H9 (cell line): ENCODE measurements at regions not wholly inside any gene's neighbourhood (a gene's known extent, or its start where the extent isn't known, plus 50 kb on each side); places are given as distances from the start of the nearest gene placed in this dataset.

Experiments used
- DNase-seq: peaks from one replicate; pipeline ENCODE4 v3.0.0-alpha.2; 2017
- H2AFZ ChIP-seq: one replicate; pipeline ENCODE4 v1.6.1; 2013; ENCODE audit warnings: mild to moderate bottlenecking, low read length, control low read depth, moderate library complexity
- H2AK5ac ChIP-seq: 2 replicates; pipeline ENCODE4 v1.6.1; 2013; ENCODE audit warnings: low read length, control low read depth, mixed read lengths; ENCODE audit not compliant: insufficient read length
- H2BK120ac ChIP-seq: one replicate; pipeline ENCODE4 v1.6.1; 2013; ENCODE audit warnings: low read depth, mild to moderate bottlenecking, low read length, control low read depth, inconsistent platforms; ENCODE audit not compliant: poor library complexity, severe bottlenecking
- H2BK12ac ChIP-seq: 2 replicates; pipeline ENCODE4 v1.6.1; 2013; ENCODE audit warnings: low read length, control low read depth, mixed read lengths, low read depth; ENCODE audit not compliant: insufficient read length
- H2BK15ac ChIP-seq: 2 replicates; pipeline ENCODE4 v1.6.1; 2013; ENCODE audit warnings: low read depth, low read length, control low read depth
- H2BK20ac ChIP-seq: one replicate; pipeline ENCODE4 v1.6.1; 2013; ENCODE audit warnings: low read depth, mild to moderate bottlenecking, low read length, control low read depth, inconsistent platforms; ENCODE audit not compliant: poor library complexity, severe bottlenecking
- H2BK5ac ChIP-seq: 2 replicates; pipeline ENCODE4 v1.6.1; 2013; ENCODE audit warnings: low read length, control low read depth, mixed read lengths; ENCODE audit not compliant: insufficient read length
- H3K14ac ChIP-seq: 2 replicates; pipeline ENCODE4 v1.6.1; 2013; ENCODE audit warnings: low read length, control low read depth; ENCODE audit not compliant: insufficient read depth
- H3K18ac ChIP-seq: 2 replicates; pipeline ENCODE4 v1.6.1; 2013; ENCODE audit warnings: low read depth, mild to moderate bottlenecking, mixed read lengths, low read length, control low read depth; ENCODE audit not compliant: insufficient read length
- H3K23ac ChIP-seq: 2 replicates; pipeline ENCODE4 v1.6.1; 2013; ENCODE audit warnings: low read length, control low read depth, mixed read lengths, low read depth; ENCODE audit not compliant: insufficient read length
- H3K23me2 ChIP-seq: 2 replicates; pipeline ENCODE4 v1.6.1; 2013; ENCODE audit warnings: low read depth, mild to moderate bottlenecking, mixed read lengths, low read length, control low read depth; ENCODE audit not compliant: insufficient read length, poor library complexity, severe bottlenecking
- H3K27ac ChIP-seq: 2 replicates; pipeline ENCODE4 v1.5.1; 2013; ENCODE audit warnings: low read length, control low read depth, mixed read lengths, low read depth; ENCODE audit not compliant: insufficient read length
- H3K27me3 ChIP-seq: 2 replicates; pipeline ENCODE4 v1.6.1; 2013; ENCODE audit warnings: low read length, control low read depth, inconsistent platforms; ENCODE audit not compliant: insufficient read depth
- H3K4ac ChIP-seq: 2 replicates; pipeline ENCODE4 v1.6.1; 2013; ENCODE audit warnings: low read depth, mild to moderate bottlenecking, control low read depth, inconsistent platforms, low read length, moderate library complexity
- H3K4me1 ChIP-seq: 2 replicates; pipeline ENCODE4 v1.6.1; 2013; ENCODE audit warnings: low read length, control low read depth, inconsistent platforms; ENCODE audit not compliant: insufficient read depth
- H3K4me2 ChIP-seq: 2 replicates; pipeline ENCODE4 v1.6.1; 2013; ENCODE audit warnings: low read length, control low read depth, mixed read lengths; ENCODE audit not compliant: insufficient read length, insufficient read depth
- H3K56ac ChIP-seq: 2 replicates; pipeline ENCODE4 v1.6.1; 2013; ENCODE audit warnings: low read depth, mild to moderate bottlenecking, mixed read lengths, low read length, control low read depth; ENCODE audit not compliant: insufficient read length
- H3K79me1 ChIP-seq: 2 replicates; pipeline ENCODE4 v1.6.1; 2013; ENCODE audit warnings: low read depth, mild to moderate bottlenecking, moderate library complexity, low read length, control low read depth, inconsistent platforms; ENCODE audit not compliant: insufficient read depth, poor library complexity, severe bottlenecking
- H3K79me2 ChIP-seq: 2 replicates; pipeline ENCODE4 v1.6.1; 2013; ENCODE audit warnings: low read length, control low read depth, inconsistent platforms; ENCODE audit not compliant: insufficient read depth
- H3K9ac ChIP-seq: 2 replicates; pipeline ENCODE4 v1.6.1; 2013; ENCODE audit warnings: low read length, control low read depth, mixed read lengths; ENCODE audit not compliant: insufficient read length; ENCODE audit errors: extremely low read depth
- H3K9me3 ChIP-seq: one replicate; pipeline ENCODE4 v1.6.1; 2013; ENCODE audit warnings: low read depth, low read length, inconsistent platforms; ENCODE audit not compliant: control insufficient read depth
- H3T11ph ChIP-seq: one replicate; pipeline ENCODE4 v1.6.1; 2013; ENCODE audit warnings: mild to moderate bottlenecking, low read length, control low read depth, inconsistent platforms
- H4K20me1 ChIP-seq: one replicate; pipeline ENCODE4 v1.6.1; 2013; ENCODE audit not compliant: control insufficient read depth, insufficient read length, insufficient read depth
- H4K5ac ChIP-seq: 2 replicates; pipeline ENCODE4 v1.6.1; 2013; ENCODE audit warnings: low read depth, mild to moderate bottlenecking, mixed read lengths, low read length, control low read depth; ENCODE audit not compliant: insufficient read length
- H4K8ac ChIP-seq: replicated peaks from 2 replicates; pipeline ENCODE4 v1.6.1; 2013; ENCODE audit warnings: low read length, control low read depth, mixed read lengths, low read depth; ENCODE audit not compliant: insufficient read length
- H4K91ac ChIP-seq: 2 replicates; pipeline ENCODE4 v1.6.1; 2013; ENCODE audit warnings: low read depth, mild to moderate bottlenecking, moderate library complexity, mixed read lengths, low read length, control low read depth; ENCODE audit not compliant: insufficient read length
- H3K27ac Mint-ChIP-seq, 3 experiments: 2 replicates in 2 of 3; 3 replicates in 1 of 3; pipeline ENCODE4 v1.8.0; 2020 to 2021; ENCODE audit warnings: mixed read lengths in 3 of 3, mild to moderate bottlenecking in 1 of 3, moderate library complexity in 1 of 3
- H3K27me3 Mint-ChIP-seq: 2 replicates; pipeline ENCODE4 v1.8.0; 2021; ENCODE audit warnings: low read depth, mild to moderate bottlenecking, moderate library complexity, mixed read lengths
- H3K36me3 Mint-ChIP-seq, 3 experiments: 2 replicates in 2 of 3; 3 replicates in 1 of 3; pipeline ENCODE4 v1.8.0; 2020 to 2021; ENCODE audit warnings: low read depth in 3 of 3, mixed read lengths in 3 of 3; ENCODE audit not compliant: insufficient read depth in 1 of 3
- H3K4me1 Mint-ChIP-seq, 2 experiments: 2 replicates each; pipeline ENCODE4 v1.8.0; 2020; ENCODE audit warnings: mixed read lengths in 2 of 2
- H3K4me3 Mint-ChIP-seq, 2 experiments: 2 replicates in 1 of 2; 3 replicates in 1 of 2; pipeline ENCODE4 v1.8.0; 2020 to 2021; ENCODE audit warnings: mild to moderate bottlenecking in 2 of 2, mixed read lengths in 2 of 2, moderate library complexity in 1 of 2
- H3K9me3 Mint-ChIP-seq, 2 experiments: 2 replicates in 1 of 2; 3 replicates in 1 of 2; pipeline ENCODE4 v1.8.0; 2020; ENCODE audit warnings: mild to moderate bottlenecking in 2 of 2, mixed read lengths in 2 of 2, moderate library complexity in 1 of 2
- TF ChIP-seq, protein P1 (sequence below): fragments of 200-600 bp; sonication (generic); conservative IDR thresholded peaks from 3 replicates; pipeline ENCODE4 v1.8.0; 2021; ENCODE audit warnings: antibody characterized with exemption, mild to moderate bottlenecking

- H2BK20ac ChIP-seq = no peak overlapping the region
- no peak overlapping the region for H3K18ac ChIP-seq
- no peak overlapping the region for H3K56ac ChIP-seq
- no peak overlapping the region for H3K4me2 ChIP-seq
- no peaks in the 10 kb centered on the region for H3K9me3 ChIP-seq
- no peaks in the 10 kb centered on the region for H4K20me1 ChIP-seq
- TF ChIP-seq, protein P1, sequence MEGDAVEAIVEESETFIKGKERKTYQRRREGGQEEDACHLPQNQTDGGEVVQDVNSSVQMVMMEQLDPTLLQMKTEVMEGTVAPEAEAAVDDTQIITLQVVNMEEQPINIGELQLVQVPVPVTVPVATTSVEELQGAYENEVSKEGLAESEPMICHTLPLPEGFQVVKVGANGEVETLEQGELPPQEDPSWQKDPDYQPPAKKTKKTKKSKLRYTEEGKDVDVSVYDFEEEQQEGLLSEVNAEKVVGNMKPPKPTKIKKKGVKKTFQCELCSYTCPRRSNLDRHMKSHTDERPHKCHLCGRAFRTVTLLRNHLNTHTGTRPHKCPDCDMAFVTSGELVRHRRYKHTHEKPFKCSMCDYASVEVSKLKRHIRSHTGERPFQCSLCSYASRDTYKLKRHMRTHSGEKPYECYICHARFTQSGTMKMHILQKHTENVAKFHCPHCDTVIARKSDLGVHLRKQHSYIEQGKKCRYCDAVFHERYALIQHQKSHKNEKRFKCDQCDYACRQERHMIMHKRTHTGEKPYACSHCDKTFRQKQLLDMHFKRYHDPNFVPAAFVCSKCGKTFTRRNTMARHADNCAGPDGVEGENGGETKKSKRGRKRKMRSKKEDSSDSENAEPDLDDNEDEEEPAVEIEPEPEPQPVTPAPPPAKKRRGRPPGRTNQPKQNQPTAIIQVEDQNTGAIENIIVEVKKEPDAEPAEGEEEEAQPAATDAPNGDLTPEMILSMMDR = no peak
- DNase-seq = no peak
- H2BK15ac ChIP-seq = no peak overlapping the region
- H2BK12ac ChIP-seq = no peak overlapping the region
- Mint-ChIP-seq H3K4me1 (no peaks in the 10 kb centered on the region), H3K4me3 (no peak overlapping the region), H3K27ac (no peak overlapping the region), H3K9me3 (peaks cover 5% of the 10 kb centered on the region in 2 experiments; a peak in 3 of 5 replicates), H3K27me3 (0 out of 2 replicates have a peak, but pooled peaks cover 1% of the 10 kb centered on the region), H3K36me3 (peaks cover 0 to 3% (median 0%) of the 10 kb centered on the region in 3 experiments; a peak in 1 of 7 replicates)
- H3K27ac ChIP-seq = no peak overlapping the region
- H3K4me1 ChIP-seq = no peaks in the 10 kb centered on the region
- no peak overlapping the region for H4K91ac ChIP-seq
- H3K14ac ChIP-seq = no peak overlapping the region
- no peaks in the 10 kb centered on the region for H3K79me1 ChIP-seq
- no peak overlapping the region for H2BK120ac ChIP-seq
- H2AK5ac ChIP-seq = no peak overlapping the region
- H3K4ac ChIP-seq = no peak overlapping the region
- H3T11ph ChIP-seq = no peak overlapping the region
- H4K8ac ChIP-seq = no peak overlapping the region
- H3K9ac ChIP-seq = no peak overlapping the region
- H3K23me2 ChIP-seq = no peaks in the 10 kb centered on the region
- no peak overlapping the region for H2BK5ac ChIP-seq
- no peaks in the 10 kb centered on the region for H3K79me2 ChIP-seq
- no peaks in the 10 kb centered on the region for H3K27me3 ChIP-seq
- no peak overlapping the region for H3K23ac ChIP-seq
- H4K5ac ChIP-seq = no peak overlapping the region
- no peak overlapping the region for H2AFZ ChIP-seq
Measured at GRCh38 chr6:19417713-19418112, 419.5 kb upstream of the ID4 start.
